Testis (tissue), 2 donors: ENCODE measurements at regions not wholly inside any gene's neighbourhood (a gene's known extent, or its start where the extent isn't known, plus 50 kb on each side); places are given as distances from the start of the nearest gene placed in this dataset.

Experiments used
- CTCF ChIP-seq, 3 experiments: fragments of 450-650 bp in 2 of 3; fragments of 200-600 bp in 1 of 3; sonication (generic) in 1 of 3; IDR thresholded peaks; one replicate each; pipeline ENCODE4 v1.5.1; 2016 to 2019; ENCODE audit warnings: antibody characterized with exemption in 3 of 3, mild to moderate bottlenecking in 2 of 3, moderate library complexity in 1 of 3
- POLR2A ChIP-seq: fragments of 450-650 bp; IDR thresholded peaks from one replicate; pipeline ENCODE4 v1.6.1; 2017; ENCODE audit warnings: antibody characterized with exemption, mild to moderate bottlenecking, moderate library complexity

GRCh38 chr6:126152372-126152745 lies 166.0 kb downstream of the TRMT11 start:
- TF ChIP-seq CTCF (IDR thresholded peaks at IDR 0.05) (no peak), POLR2A (no peak)
